ENCODE measurements at regions not wholly inside any gene's neighbourhood (a gene's known extent, or its start where the extent isn't known, plus 50 kb on each side); places are given as distances from the start of the nearest gene placed in this dataset.
A peak's percentile ranks its signal among the peaks of the same experiment; 100 is the strongest.
"Not testable (repeated sequence)": the region's sequence is repeated elsewhere in the genome, so short reads cannot be mapped to it uniquely, and the experiment has no call there.

- DNase-seq = no peak
Observed at GRCh38 chr11:116698080-116698479, 74.7 kb downstream of the BUD13 start.

- no peak for DNase-seq
Observed at GRCh38 chr11:116697639-116698038, 75.1 kb downstream of the BUD13 start.

- DNase-seq = no peak
Observed at GRCh38 chr11:116697011-116697410, 75.8 kb downstream of the BUD13 start.

GRCh38 chr11:116696381-116696941, 76.3 kb downstream of the BUD13 start:
- no peak for DNase-seq

- no peak for DNase-seq
Observed at GRCh38 chr11:116695657-116696254, 77.0 kb downstream of the BUD13 start.

GRCh38 chr11:116694815-116695590, 77.8 kb downstream of the BUD13 start:
- DNase-seq = no peak

GRCh38 chr11:116694349-116694725, 78.5 kb downstream of the BUD13 start:
- no peak for DNase-seq

- no peak for DNase-seq
Observed at GRCh38 chr11:116693593-116694348, 79.0 kb downstream of the BUD13 start.

GRCh38 chr11:116693102-116693570, 79.7 kb downstream of the BUD13 start:
- DNase-seq = no peak

- no peak for DNase-seq
Observed at GRCh38 chr11:116692318-116693101, 80.3 kb downstream of the BUD13 start.

GRCh38 chr11:116691771-116692177, 81.0 kb downstream of the BUD13 start:
- peak; percentile 55 for DNase-seq

- DNase-seq = no peak
Observed at GRCh38 chr11:116690611-116691010, 82.2 kb downstream of the BUD13 start.

GRCh38 chr11:116689413-116690127, 83.2 kb downstream of the BUD13 start:
- DNase-seq = no peak

GRCh38 chr11:116688202-116688540, 84.6 kb downstream of the BUD13 start:
- no peak for DNase-seq

GRCh38 chr11:116687458-116688201, 85.2 kb downstream of the BUD13 start:
- no peak for DNase-seq

- no peak for DNase-seq
Observed at GRCh38 chr11:116686866-116687265, 85.9 kb downstream of the BUD13 start.

GRCh38 chr11:116683982-116684381, 88.8 kb downstream of the BUD13 start:
- DNase-seq = no peak

GRCh38 chr11:116680349-116681125, 92.2 kb downstream of the BUD13 start:
- DNase-seq = no peak

GRCh38 chr11:116678887-116679286, 93.9 kb downstream of the BUD13 start:
- DNase-seq = no peak

- DNase-seq = not testable (repeated sequence)
Observed at GRCh38 chr11:116667318-116667717, 105.5 kb downstream of the BUD13 start.
